HG03432 (cell line): ENCODE measurements at regions not wholly inside any gene's neighbourhood (a gene's known extent, or its start where the extent isn't known, plus 50 kb on each side); places are given as distances from the start of the nearest gene placed in this dataset.

Source experiments
- ATAC-seq: cut with Tn5 transposase; IDR thresholded peaks from one replicate; pipeline ENCODE4 v1.9.1; 2021; ENCODE audit warnings: mild to moderate bottlenecking, moderate library complexity; ENCODE audit not compliant: unreplicated experiment

DNA sequence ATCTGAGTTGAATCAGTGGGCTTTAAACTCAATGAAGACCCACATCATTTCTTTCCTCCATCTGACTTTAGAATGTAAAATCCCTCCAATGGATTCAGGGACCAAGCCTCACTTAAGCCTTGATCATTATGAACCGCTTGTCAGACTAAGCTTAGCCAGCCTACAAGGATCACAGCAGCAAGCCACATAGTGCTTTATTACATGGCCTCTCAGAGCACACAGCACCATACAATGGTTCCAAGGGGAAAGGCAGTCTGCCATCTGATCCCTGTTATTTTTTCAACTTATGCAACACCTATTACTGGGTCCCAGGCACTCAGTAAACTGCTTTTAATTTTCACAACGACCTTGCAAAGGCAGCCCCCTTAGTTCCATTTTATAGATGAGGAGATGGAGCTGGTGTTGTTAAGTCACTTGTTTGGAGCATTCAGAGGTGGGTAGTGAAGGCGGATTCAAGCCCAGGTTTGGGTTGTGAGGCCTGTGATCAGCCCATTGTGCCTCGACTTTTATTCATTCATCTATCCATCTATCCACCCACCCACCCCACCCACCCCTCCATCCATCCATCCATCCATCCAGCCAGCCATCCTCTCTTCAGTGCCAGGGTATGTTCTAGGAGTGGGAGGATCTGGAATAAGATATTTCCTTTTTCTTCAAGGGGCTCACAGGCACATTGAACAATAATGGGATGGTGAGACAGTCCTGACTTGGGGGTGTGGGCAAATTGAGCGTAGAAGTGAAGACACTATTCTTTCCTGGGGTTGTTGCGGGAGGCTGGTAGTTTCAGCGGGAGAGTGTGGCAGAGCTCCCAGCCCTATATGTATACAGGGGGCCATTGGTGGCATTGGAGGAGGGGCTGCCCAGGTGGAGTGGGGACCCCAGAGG lies 141.2 kb downstream of the MYCN start:
- ATAC-seq, result no peak

DNA sequence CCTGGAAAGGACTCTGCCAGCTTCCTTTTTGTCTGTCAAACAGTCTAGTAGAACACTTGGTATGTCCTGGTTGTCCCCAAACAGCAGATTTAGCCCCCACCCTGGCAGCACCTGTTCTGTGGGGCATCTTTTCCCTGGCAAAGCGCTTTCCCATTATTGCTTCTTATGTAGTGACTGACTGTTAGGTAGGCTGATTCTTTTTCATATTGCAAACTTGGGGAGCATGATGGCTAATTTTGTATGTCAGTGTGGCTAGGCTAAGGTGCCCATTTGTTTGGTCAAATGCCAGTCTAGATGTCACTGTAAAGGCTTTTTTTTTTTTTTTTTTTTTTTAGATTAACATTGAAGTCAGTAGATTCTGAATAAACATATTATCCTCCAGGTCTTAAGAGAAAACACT lies 140.2 kb downstream of the MYCN start:
- no peak for ATAC-seq

DNA sequence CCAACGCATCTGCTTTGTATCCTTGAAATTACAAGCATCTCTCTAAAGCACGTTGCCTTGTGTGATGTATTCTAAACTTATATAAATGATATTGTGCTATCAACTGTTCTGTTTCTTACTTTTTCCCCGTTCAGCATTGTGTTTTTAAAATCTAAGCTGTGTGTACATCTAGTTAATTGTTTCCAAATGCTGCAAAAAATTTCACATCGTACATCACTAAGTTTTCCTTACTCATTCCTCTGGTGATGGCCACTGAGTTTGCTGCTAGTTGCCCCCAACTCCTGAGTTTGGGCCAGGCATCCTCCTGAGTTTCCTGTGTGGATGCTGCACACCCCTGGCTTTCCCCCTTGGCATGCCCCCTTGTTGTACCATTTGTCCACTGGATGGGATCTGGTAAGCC lies 139.7 kb downstream of the MYCN start:
- ATAC-seq, result no peak

DNA sequence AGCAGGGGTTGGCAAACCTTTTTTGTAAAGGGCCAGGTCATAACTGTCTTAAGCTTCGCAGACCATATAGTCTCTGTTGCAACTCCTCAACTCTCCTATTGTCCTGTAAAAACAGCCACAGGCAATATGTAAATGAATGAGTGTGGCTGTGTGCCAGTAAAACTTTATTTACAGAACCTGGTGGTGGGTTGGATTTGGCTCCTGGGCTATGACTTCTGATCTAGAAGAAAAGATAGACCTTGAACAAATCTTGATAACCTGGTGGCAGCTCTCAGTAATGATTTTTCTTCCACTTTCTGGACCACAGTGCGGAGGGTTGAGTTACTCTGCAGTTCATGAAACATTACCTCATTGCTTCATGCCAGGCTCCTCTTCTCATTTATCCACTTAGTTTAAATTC lies 139.3 kb downstream of the MYCN start:
- no peak for ATAC-seq

DNA sequence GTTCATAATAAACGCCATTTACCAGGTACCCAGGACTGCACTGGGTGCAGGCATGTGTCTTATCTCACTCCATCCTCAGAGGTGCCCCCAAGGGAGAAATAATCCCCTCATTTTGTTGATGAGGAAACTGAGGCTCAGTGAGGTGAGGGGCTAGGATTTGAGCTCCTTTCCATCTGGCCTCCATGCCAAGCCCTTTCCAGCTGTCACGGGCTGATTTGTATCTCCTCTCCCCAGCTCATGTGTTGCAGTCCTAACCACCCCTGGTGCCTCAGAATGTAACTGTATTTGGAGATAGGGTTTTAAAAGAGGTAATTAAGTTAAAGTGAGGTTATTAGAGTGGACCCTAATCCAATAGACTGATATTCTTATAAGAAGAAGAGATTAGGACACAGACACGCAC lies 137.3 kb downstream of the MYCN start:
- ATAC-seq, result no peak

DNA sequence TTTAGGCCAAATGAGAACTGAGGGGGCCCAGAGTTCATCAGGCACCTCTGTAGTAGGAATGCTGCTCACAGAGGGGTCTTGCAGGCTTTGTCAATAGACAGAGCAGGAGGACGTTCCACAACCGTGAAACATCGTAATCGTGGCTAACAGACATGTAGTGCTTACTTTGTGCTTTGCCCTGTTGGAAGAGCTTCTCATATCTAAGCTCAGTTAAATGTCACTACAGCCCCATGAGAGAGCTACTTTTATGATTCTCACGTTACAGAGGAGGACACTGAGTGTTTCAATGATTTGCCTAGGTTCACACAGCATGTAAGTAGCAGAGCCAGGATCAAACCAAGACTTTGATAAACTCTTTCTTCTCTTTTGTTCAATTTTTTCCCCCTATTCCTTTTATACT lies 136.6 kb downstream of the MYCN start:
- ATAC-seq, result no peak

DNA sequence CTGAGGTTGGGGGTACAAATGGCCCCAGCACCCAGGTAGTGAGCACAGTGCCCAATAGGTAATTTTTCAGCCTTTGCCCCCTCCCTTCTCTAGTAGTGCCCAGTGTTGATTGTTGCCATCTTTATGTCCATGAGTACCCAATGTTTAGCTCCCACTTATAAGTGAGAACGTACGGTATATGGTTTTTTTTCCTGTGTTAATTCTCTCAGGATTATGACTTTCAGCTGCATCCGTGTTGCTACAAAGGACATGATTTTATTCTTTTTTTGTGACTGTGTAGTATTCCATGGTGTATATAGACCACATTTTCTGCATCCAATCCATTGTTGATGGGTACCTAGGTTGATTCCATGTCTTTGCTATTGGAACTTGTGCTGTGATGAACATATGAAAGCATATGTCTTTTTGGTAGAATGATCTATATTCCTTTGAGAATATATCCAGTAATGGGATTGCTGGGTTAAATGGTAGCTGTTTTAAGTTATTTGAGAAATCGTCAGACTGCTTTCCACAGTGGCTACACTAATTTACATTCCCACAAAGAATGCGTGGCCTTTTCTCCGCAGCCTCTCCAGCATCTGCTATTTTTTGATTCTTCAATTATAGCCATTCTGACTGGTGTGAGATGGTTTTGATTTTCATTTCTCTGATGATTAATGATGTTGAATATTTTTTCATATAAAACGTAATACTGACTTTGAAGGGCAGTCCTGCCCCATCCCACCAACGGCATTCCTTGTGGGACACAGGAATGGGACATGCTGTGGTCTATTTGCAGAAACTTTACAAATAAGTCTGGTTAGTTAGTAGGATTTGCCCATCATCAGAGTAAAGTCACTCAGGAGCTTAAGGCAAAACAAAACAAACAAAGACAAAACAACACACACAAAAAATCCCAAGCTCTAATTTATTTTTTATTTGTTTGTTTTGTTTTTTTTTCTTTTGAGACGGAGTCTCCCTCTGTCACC lies 135.0 kb downstream of the MYCN start:
- no peak for ATAC-seq

DNA sequence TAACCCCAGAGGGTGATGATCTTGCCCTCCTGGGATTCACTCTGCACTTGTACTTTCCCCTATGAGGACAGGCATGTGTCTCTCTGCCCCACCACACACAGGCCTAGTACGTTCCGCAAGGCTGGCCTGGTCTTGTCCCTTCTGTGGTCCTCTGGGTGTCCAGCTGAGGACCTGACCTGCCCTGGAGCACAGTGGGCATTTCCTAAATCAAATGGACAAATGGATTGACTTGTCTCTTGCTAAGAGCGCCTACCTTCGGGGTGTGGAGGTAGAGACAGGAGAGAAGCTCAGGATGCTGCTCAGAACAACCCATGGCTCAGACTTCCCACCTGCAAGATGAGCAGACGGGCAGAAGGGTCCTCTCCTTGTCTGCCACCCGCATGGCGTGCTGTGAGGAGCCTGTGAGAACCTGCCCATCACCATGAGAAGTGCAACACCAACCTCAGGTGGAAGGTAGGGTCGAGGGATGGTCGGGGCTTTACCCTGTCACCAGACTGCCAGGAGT lies 133.6 kb downstream of the MYCN start:
- ATAC-seq, result no peak

DNA sequence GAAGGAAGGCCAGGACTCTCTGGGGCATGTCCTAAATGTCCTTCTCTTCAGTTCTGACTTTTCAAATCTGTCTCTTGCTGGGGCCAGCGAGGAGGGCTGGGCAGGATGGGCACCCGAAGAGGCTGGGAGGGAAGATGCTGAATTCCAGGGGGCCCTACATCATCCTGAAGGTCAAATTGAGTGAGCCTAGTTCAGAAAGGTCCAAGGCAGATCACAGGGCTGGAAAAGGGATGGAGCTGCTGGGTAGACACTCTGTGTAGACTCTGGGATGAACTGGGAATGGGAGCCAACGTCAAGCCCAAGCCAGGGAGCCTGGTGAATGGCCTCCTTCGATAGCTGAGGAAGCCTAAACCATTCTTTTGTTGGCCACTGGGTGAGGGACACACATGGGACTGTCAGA lies 133.1 kb downstream of the MYCN start:
- ATAC-seq, result no peak

DNA sequence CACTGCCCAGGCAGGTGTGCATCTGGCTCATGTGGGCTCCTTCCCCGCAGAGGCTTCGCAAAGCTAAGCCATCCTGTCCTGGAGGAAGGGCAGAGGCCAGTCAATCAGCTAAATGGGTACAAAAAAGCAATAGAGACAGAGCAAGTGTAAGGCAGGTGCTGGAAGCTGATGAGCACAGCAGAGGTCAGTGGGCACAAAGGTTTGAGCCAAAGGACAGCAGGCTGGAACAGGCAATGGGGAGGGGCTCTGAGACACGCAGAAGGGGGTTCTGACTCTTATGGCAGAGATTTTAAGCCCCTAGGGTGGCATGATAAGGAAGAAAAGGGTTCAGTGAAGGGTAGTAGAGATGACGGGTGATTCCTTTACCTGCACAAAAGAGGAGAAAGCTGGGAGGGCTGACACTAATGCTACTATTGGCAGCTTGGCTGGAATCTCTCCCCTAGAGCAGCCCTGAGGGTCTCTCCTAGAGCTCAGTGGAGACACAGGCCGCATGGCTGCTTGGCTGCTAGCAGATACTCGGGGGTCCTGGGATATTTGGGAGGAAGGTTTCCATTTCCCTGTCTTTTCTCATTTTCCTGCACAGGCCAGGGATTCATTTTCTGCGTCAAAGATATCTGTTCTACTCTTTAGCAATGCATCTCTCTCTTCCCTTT lies 132.4 kb downstream of the MYCN start:
- no peak for ATAC-seq

DNA sequence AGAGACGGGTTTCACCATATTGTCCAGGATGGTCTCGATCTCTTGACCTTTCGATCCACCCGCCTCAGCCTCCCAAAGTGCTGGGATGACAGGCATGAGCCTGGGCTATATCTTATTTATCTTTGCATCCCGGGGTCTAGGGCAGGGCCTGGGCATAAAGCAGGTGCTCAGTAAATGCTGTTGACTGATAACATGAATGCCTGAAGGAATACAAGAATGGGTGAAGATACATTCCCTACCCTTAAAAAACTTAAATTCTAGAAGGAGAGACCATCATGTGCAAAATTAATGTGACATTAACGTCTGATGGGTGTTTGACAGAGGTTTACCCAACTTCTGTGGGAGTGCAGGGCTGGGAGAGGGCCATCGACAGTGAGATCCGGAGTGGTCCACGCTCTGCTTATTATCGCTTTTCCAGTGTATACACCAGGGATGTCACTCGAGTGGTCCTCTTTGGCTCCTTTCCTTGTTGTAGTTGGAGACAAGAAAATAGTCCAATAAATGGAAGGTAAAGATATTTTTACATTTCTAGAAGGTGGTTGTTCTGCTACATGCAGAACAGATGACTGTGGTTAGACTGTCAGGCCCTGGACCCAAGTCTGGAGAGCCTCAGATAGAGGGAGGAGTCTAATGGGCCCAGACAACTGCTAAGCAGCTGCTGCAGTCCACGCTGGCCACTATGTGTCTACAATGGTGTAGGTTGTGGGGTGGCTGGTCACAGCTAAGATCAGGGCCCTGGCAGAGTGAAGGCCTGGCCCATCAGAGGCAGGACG lies 131.7 kb downstream of the MYCN start:
- no peak for ATAC-seq

DNA sequence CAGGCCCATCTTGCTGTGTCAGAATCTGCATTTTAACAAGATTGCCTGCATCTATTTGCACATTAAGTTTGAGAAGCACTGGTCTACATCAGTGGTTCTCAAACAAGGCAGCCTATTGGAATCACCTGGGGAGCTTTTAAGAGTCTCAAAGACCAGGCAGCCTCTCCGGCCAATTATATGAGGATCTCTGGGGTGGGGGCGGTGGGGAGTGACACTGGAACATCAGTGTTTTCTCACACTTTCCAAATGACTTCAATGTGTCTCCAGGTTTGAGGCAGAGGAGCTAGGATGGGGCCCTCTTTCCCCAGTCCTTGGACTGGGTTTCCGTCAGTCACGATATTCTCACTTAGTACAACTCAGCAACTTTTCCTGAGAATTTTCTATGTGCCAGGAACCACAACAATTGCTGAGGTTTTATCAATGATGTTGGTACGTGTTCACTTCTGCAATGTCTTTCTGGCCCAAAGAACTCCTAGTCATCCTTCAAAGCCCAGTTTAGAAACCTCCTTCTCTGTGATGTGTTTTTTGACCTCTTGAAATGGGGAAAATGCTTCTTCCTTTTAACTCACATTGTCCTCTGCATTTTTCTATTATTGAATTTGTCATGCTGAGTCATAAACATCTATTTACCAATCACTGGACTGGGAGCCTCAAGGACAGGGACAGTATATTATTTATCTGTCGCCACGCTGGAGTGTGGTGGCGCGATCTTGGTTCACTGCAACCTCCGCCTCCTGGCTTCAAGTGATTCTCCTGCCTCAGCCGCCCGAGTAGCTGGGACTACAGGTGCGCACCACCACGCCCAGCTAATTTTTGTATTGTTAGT lies 130.9 kb downstream of the MYCN start:
- no peak for ATAC-seq

DNA sequence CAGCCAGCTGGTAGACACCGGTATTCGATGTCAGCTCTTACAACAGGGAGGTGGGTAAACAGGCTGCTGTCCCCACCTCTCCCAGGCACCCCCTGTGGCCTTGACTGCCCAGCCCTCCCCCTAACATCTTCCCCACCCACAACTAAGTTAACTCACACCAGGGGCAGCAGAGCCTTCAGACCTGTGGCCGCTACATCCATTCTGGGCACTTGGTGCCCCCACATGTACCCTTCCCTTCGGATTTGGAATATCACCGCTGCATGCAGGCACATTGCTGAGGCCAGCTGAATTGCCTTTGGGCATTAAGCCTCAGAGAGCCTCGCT lies 130.3 kb downstream of the MYCN start:
- no peak for ATAC-seq

DNA sequence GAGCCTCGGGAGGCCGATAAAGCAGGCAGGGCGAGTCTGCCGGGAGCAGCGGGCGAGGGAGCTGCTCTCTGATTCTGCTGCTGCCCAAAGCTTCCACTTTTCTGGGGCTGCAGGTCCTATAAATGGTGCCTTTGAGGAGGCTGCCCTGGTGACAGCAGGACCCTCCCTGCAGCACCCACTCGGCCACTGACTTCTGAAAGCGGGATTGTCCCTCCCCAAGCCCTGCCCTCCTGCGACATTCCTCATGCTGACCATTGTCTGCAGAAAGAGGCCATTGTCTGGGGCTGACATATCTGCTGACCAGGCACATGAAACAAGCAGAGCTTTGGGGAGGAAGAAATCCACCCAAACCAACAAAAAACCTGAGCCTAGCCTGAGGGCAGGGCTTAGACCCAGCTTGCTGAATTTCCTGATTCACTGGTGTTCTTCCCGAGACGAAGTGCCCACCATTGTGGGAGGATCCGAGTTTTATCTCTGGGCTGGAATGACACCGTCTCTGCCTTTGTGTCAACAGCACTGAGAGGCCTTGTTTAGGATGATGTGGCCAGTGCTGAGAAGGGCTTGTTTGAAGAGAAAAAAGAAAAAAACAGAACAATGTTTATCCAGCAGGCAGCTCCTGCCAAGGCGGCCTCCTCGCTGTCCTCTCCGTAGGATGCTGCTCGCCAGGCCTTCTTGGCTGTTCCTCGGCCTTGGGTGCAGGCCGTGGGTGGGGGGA lies 129.7 kb downstream of the MYCN start:
- no peak for ATAC-seq

DNA sequence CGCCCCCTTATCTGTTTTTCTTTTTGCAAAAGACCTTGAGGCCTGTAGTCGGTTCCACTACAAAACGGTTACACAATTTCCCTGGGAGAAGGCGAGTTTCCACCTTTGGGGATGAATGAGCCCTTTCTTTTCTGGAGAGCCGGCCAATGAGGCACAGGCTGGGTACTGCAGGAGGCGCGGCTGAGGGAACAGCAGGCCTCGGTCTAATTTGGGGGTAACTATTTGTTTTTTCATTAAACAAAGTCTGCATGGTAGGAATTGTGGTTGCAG lies 129.2 kb downstream of the MYCN start:
- no peak for ATAC-seq

DNA sequence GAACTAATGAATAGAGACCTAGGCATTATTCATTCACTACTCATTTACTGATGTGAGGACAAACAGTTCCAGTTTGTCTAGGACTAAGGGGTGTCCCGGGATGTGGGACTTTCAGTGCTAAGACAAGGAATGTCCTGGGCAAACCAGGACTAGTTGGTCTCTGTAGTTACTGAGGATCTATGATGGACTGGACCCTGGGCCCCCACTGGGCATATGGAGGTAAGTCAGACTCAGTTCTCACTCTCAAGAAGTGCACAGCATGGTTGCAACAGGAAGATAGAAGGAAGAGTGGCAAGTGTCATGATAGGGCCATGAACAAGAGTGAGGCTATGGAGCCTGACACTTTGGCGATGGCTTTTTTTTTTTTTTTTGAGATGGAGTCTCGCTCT lies 128.2 kb downstream of the MYCN start:
- no peak for ATAC-seq

DNA sequence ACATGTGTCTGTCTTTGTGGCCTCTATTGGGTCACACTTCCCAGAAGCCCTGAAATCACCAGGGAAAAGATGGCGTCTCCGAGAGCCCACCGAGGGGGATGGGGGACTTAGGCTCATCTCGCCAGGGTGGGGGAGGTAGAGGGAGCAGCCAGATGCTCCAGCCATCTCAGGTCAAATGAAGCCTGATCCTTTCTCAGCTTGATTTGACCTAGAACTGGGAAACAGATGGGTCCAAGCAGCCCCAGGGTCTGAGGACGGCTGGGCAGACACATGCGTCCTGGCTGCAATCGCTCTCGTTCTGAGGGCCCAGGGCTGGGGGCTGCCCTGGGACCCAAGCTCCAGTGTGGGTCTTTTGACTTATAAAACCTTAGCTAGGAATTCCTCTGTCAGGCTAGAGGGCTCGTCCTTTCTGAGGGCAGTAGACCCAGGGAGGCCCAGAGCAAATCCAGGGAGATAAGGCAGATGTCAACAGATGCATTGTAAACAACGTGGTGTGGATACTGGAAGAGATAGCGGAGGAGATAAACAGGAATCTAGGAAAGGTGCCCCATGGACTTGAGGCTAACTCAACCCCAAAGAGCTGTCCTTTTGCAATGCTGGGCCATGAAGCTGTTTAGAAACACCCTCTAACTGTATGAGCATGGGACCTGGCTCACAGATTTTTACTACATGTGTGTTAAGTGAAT lies 127.7 kb downstream of the MYCN start:
- no peak for ATAC-seq

DNA sequence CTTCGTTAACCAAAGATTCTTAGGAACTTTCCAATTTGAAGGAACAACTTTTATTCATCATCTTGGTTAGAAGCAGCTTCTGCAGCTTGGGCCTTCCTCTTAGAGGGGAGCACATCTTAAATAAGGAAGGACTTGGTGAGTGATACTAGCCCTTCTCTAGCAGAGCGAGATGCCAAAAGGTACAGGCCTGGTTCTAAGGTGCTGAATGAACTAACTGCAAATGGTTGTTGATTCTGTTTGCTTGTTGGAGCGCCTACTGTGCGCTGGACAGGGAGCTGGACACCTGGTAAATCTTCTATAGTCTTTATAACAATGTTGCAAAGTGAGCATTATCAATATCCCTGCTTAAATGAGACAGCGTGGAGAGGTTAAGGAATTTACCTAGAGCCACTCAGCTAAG lies 127.1 kb downstream of the MYCN start:
- no peak for ATAC-seq

DNA sequence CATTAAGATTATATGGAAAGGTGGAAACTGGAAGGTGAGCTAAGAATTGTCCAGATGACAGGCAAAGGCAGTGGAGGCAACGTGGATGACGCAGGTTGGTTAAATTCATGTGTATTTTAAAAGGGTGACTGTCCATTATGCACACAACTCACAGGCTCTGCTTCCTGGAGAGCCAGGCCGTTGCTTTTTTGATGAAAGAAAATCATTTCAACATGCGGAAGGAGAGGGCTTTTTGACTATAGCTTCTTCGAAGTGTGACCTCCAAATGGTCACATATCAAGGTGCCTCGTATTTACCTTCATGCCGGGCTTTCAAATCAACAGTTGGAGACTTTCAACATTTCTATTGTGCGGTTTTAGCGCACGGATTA lies 126.7 kb downstream of the MYCN start:
- no peak for ATAC-seq
